HG03354 (cell line): ENCODE measurements at regions not wholly inside any gene's neighbourhood (a gene's known extent, or its start where the extent isn't known, plus 50 kb on each side); places are given as distances from the start of the nearest gene placed in this dataset.

ENCODE experiments used
- ATAC-seq: cut with Tn5 transposase; IDR thresholded peaks from one replicate; pipeline ENCODE4 v1.9.1; 2021; ENCODE audit warnings: mild to moderate bottlenecking; ENCODE audit not compliant: unreplicated experiment, poor library complexity, severe bottlenecking

GRCh38 chr1:204814166-204814884, 56.3 kb upstream of the NFASC start:
- no peak for ATAC-seq

DNA sequence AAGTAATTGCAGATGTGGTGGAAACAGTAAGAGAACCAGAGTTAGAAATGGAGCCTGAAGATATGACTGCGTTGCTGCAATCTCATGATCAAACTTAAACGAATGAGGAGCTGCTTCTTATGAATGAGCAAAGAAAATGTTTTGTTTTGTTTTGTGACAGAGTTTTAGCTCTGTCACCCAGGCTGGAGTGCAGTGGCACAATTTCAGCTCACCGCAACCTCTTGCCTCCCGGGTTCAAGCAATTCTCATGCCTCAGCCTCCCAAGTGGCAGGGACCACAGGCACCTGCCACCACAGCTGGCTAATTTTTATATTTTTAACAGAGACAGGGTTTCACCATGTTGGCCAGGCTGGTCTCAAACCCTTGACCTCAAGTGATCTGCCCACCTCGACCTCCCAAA, 53.3 kb upstream of the NFASC start:
- ATAC-seq, result no peak

- no peak for ATAC-seq
Observed at GRCh38 chr1:204818998-204819397, 51.7 kb upstream of the NFASC start.

DNA sequence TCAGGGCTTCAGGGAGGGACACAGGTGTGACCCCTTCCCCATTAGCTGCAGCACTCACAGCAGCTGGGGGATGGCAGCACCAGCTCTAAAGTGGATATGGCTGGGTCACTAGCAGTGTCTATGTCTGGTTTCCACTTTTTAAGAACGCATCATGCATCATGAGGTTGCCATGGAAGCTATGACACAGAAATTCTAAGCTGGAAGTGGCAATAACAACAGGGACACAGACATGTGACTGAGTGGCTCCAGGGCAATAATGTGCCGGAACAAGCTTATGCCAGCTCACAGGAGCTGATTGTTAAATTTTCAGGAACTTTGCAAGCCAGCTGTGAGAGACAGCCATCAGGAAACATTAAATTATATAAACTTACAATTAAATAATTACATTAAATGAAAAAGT, 51.2 kb upstream of the NFASC start:
- no peak for ATAC-seq
